GM18502 (cell line): ENCODE measurements at regions not wholly inside any gene's neighbourhood (a gene's known extent, or its start where the extent isn't known, plus 50 kb on each side); places are given as distances from the start of the nearest gene placed in this dataset.

Source experiments
- ATAC-seq: cut with Tn5 transposase; IDR thresholded peaks from one replicate; pipeline ENCODE4 v1.9.1; 2021; ENCODE audit warnings: mild to moderate bottlenecking; ENCODE audit not compliant: unreplicated experiment, poor library complexity

DNA sequence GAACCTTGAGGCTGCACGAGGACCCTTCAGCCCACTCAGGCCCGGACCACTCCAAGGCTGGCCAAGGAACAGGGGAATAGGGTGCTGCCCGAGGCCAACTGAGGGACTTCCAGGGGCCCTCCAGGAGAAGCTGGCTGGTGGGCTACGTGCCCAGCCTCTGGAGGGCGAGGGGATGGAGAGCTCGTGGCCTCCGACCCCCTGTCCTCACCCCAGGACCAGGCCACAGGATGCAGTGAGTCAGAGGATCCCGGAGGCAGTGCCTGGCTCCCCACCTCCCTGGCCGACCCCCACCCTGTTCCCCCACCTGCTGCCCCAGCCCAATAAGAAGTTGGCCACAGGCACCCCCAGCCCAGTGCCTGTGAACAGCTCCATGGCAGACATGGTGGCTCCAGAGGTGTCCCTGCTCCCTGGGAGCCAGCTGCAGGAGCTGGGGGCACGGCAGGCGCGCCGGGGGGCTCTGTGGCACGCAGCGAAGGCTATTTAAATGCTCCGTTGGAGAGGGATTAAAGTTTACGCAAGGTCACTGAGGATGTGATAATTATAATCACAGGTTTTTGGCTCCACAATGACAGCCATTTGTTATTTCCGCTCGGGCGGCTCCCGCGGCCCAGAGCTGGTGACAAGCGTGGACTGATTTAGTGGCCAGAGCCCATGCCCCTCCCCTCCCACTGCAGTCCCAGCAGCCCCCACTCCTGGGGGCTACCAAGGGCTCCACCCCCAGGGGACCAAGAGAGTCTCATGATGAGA, 95.7 kb upstream of the NKX1-1 start:
- no peak for ATAC-seq

DNA sequence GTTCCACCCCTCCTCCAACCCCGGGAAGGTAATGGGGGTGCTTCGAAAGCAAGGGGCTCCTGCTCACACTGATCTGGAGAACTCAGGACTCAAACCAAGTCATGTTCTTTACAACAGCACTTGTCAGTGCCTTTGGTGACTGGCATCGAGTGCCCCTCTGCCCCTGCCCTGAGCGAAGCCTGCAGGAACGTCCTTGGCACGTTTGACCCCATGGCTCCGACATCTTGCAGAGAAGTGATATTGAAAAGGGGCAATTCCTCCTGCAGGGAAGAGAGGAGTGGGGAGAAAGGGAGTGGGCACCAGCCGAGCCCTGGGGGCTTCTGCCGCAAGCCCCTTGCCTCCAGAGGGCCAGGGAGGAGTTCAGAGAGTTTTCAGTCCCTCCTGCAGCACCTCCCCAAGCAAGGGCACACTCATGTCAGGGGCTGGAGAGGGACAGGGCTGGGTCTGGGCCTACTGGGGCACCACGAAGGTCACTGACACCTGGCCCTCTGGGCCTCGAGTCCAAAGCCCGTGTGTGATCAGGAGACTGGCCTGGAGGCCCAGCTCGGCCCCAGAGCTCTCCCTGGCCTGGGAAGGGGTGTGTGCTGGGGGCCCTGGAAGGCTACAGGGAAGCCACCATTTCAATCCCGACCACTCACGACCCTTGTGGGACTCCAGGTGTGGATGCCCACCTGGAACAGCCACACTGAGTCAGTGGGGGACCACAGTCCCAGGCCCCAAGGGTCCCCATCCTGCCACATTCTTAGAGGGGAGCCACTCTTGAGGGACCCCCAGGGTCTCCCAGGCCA, 94.9 kb upstream of the NKX1-1 start:
- no peak for ATAC-seq

DNA sequence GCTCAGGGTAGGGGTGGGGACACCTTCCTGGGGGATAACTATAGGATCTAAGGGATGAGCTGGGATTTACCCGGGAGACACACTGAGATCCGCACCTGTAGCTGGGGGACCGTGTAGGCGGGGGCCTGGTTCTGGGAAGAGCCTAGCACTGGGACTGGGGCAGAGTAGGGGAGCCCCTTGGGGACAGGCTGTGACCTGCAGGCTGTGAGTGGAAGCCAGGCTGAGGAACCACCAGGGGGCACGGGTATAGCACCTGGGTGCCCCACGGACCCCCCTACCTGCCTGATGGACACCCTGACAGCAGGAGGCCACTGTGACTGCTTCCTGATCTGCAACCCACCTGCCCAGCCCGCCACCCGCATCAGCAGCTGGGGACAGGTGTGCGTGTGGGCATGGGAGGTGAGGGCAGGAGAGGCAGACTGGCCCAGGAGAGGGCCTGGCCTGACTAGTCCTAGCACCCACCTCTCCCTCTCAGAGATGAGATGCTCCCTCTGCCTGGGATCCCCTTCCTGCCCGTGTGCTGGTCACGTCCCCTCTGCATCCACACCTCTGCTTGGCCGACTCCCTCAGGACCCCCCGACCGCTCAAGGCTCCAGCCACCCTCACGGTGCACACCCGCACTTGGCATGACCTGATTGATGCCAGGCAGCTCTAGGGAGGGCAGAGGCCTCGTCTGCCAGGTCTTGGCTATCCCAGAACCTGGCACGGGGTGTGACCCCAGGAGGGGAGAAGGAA, 94.2 kb upstream of the NKX1-1 start:
- no peak for ATAC-seq

DNA sequence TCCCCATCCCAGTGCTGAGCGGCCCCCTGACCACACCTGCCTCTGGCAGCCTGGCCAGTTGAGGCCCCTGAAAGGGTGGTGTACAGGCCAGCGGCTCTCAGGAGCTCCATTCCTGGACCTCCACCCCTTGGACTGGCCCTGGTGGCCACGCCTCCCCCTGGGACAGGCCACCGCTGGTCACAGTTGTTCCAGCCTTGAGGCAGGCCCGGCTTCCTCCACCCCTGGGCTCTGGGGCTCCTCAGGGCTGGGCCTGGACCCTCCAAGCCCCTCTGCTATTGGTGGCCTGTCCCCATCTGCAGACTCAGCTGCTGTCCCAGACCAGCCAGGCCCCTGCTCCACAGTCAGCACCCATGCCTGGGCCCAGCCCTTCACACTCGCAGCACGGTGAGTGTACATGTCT, 93.2 kb upstream of the NKX1-1 start:
- ATAC-seq = no peak

DNA sequence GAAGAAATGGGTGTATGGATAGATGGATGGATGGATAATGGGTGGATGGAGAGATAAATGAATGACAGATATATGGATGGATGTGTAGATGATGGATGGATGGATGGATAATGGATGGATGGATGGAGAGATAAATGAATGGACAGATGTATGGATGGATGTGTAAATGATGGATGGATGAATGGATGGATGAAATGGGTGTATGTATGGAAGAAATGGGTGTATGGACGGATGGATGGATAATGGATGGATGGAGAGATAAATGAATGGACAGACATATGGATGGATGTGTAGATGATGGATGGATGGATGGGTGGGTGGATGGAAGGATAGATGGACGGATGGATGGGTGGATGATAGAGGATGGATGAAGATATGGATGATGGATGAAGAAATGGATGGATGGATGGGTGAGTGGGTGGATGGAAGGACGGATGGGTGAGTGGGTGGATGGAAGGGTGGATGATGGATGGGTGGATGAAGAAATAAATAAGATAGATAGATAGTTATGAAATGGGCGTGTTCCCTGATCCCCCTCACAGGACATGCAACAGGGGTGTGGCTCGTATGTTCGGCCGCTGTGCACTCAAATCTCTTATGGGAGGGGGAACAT, 91.1 kb upstream of the NKX1-1 start:
- ATAC-seq = no peak

DNA sequence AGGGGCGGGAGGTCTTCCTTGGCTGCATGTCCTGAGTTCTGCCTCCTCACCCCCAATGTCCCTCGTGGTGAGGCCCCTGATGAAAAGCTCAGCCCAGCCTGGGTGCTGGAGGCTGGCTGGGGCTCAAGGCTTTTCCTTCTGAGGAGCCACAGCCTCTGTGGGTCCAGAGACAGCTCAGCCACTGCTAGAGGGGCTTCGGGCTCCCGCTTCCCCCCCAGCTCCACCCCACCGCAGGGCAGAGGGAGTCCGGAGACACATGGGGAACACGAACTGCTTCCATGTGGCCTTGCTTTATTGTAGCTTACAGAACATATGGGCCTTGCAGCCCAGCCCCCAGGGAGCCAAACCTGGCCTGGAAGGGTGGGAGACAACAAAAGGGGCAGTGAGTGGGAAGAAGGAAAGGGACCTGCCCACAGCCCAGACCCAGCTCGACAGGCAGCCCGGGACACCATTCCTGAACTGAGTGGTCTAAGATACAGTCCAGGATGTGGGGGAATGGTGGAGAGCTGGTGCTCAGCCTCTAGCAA, 89.9 kb upstream of the NKX1-1 start:
- ATAC-seq = no peak

DNA sequence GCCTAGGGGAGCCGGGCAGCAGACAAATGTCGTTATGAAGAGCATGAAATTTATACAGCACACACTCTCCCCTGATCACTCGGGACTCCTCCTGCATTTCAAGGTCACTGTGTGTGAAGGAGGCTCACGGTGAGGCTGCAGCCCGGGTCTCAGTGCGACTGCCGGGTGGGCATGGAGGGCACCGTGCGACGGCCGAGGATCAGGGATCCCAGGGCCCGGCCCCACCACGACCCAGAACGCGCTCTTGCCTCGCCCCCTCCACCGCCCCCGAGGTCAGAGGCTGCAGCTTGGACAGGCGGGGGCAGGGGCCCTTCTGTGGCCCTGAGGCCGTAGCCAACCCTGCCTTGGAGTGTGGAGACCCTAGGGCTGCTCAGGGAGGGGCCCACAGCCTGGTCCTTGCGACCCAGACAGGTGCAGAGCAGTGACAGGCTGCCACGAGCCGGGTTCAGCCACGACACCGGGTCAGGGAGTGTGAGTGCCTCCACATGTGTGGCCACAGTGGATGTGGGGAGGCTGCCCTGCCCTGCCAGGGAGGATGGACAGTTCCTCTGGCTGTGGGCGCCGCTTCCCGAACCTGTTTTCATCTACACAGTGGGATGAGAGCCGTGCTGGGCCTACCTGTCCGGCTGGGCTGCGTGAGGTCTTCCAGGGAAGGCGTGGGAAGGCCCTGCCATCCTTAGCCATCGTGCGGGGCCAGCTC, 89.3 kb upstream of the NKX1-1 start:
- ATAC-seq = no peak

DNA sequence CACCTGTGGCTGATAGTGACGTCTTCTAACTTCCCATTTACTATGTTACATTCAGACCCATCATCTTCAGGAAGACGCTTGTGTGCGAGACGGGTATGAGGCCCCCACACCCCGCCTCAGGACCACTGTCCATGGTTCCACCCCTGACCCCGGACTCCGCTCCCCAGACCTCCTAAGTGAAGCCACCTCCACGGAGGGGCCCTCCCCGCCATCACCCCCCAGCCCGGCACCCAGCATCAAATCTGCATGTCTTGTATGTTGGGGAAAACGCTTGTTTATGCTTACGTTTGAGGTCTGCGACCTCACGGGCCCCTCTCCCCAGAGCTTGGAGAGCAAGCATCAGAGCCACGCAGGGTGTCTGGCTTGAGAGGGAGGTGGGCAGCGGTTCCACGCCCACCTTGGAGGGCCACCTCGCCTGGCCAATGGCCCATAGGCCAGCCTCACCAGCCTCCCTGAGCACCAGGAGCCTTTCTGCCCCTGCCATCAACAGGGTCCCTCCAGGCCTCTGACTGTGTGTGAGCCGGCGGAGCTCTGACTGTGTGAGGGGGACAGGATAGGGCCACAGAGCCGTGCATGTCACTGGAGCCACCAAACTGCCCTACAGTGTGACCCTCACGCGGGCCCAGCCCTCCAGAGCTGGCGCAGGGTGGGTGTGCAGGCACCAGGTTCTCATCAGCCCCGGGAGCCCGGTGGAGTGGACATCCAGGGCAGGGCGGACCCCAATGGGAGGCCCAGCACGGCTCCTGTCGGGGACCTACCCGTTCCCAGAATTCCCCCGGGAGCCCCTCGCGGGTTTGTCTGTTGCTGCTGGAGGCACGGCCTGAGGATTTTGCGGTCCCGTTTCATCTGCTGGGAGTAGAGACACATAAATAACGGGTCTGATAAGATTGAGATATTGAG, 88.4 kb upstream of the NKX1-1 start:
- ATAC-seq = no peak

DNA sequence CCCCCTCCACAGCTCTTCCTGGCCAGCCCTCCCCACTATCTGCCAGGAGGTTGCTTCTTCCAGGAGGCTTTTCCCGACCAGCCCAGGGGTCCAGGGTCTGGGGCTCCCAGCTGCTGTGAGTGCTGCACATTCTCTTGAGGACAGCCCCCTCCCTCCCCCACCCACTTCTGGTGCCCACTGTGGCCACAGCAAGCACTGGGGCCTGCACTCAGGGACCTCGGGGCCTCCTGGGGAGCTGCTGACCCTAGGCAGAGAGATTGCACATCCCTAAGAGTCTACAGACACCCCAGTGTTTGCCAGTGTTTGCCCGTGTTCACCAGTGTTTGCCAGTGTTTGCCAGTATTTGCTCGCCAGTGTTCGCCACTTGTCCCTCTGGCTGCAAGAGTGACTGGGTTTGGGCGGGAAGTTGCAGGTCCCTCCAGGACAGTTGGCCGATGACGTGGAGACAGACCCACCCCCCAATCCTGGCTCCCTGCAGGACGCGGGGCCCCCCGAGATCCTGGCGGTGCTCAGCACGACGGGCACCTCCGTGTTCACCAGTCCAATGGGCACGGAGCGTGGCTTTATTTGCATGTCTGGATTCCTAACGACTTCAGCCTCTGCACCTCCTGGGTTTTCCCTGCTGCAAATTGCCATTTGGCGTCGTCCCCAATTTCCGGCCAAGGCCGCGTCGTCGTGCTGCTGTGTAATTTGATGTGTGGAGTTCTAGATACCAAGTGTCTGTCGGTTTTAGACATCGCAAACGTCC, 87.5 kb upstream of the NKX1-1 start:
- ATAC-seq = no peak

DNA sequence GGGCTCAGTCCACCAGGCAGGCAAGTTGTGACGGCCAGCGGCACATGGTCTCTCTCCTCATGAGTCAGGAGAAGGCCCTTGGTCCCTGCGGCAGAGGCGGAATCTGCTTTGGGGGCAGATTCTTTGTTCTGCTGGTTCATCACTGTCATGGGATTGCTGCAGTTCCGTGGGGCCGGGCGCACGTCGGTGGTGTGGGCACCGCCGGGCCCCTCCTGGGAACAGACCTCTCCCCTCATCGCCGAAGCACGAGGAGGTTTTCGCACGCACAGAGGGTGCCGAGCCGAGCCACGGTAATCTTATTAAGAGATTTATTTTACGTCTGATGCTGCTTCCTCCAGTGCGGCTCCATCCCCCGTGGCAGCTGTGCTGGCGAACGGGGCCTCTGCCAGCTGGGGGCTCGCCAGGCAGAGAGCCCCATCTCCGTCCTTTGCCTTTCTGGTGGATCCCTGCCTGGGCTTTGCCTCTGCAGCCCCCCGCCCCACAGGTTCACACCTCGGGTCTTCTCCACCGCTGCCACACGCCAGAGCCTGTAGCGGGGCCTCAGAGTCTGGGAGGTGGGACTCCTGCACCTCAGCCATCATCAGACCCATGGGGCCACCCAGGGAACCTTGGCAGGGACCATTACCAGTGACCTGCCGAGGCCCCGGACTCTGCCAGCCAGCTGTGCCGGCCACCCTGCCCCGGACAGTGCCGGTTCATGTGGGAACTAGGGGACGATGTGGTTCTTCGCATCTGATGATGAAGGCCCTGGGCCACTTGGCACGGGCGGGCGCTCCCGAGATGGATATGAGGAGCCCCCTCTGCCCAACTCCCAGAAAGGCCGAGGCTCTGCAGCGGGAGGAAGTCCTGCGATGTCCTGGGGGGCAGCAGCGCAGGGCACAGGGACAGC, 86.7 kb upstream of the NKX1-1 start:
- ATAC-seq = no peak

DNA sequence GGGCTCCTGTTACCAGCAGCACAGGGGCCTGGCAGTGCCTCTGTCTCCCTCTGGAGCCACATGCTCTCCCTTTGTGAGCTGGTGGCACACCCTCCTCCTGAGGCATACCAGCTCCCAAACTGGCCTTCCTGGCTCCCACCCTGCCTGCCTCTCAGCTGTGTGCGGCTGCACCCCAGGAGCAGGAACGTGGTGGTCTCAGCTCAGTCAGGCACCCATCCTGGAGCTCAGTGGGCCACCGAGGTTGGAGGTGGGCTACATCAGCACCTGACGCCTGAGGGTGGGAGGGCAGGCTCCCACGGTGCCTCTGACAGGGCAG, 85.9 kb upstream of the NKX1-1 start:
- no peak for ATAC-seq

DNA sequence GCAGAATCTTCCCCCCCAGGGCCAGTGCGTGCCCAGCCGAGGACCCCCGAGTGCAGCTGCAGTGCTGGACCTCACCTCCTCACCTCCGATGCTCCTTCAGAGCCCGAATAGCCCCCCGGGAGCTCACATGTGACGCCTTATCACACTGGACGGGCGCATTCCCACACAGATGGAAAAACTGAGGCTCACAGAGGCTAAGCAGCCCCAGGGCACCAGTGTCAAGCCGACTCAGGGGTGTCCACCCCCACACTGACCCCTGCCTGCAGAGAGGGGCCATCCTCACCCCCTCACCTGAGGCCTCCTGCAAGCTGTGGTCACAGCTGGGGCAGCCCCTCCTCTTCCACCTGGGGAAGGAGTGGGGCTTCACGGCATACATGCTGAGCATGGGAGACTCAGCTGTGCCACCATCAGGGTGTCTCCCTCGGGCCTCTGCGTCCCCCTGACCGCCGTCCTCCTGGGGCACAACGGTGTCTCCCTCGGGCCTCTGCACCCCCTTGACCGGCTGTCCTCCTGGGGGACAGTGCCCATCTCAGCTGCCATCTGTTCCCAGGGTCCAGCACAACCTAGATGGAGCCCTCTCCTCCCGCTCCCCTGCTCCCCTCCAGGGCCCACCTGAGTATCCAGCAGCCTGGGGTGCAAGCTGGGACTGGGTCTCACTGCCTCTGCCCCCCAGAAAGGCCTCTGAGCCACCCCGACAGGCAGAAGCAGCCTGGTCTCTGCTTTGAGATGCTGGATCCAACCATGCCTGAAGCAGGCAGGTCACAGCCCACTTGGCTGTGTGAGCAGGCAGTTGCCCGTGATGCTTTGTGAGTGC, 85.3 kb upstream of the NKX1-1 start:
- ATAC-seq = no peak

DNA sequence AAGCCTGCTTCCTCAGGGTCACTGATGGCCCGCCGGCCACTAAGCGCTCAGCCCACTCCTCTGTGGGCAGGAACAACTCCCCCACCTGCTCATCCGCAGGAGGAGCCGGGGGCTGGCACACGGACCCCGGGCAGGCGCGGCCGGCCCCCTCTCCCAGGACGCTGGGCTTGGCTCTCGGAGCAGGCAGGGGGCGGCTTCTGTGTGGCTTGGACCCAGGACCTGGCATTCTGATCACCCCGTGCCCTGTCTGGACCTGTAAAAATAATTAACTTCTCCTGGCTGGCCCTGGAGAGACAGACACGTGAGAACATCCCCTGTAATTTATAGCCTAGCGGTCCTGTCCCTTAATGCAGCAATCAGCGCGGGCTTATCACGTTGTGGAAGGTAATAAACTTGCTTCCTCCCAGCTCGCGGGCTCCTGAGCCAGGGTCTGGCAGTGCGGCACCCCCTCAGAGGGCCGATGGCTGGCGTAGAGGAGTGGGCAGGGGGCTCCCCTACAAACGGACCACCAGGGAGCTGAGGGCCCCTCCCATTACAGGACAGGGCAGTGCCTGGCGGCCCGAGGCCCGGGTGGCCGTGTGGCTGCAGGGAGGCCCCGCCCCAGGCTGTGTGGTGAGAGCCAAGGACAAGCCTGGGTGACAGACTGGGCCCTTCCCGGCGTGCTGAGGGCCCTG, 84.5 kb upstream of the NKX1-1 start:
- ATAC-seq = no peak

DNA sequence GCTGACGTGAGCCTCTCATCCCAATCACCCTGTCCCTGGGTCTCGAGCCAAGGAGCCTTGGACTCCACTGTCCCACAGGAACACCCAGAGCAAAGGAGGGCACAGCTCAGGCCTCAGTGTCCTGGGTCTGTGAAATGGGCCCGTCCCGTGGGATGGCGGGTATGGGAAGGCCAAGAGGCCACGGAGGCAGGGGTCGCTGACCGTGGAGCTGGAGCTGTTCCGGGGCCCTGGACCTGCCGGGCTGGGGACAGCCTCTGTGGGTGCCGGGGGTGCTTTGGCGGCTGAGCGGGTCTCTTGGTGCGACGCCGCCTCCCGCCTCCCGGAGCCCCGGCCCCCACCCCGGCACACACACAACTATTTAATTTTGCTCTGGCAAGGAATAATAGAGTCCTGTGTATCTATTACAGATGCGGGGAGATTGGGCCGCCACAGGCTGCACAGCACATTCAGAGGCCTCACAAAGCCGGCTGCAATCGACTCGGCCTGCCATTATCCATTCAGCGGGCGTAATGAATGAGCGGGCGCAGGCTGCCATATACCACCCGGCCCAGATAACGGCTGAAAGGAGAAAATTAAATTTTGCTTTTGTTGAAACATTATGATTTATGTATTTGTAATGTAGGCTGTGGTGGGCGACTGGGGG, 83.9 kb upstream of the NKX1-1 start:
- no peak for ATAC-seq

DNA sequence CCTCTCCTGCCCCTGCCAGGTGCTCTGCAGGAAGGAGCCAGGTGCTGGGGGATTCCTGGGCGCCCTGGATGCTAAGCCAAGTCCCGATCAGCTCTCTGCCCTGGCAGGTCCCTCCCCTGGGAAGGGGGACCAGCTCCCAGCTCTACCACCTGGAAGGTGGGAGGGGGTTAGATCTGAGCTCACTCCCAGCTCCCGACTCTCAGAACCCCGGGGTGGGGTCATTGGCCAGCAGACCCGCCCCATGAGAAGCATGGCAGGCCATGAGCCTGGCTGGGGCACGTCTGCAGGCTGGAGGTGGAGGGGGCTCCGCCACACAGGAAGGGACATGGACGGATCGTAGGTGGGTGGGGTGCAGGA, 83.4 kb upstream of the NKX1-1 start:
- ATAC-seq = no peak
